ENCODE measurements at regions not wholly inside any gene's neighbourhood (a gene's known extent, or its start where the extent isn't known, plus 50 kb on each side); places are given as distances from the start of the nearest gene placed in this dataset.
"Not testable (repeated sequence)": the region's sequence is repeated elsewhere in the genome, so short reads cannot be mapped to it uniquely, and the experiment has no call there.

- no peak for DNase-seq
These were observed 56.3 kb upstream of the PRDM9 start for GRCh38 chr5:23451156-23451555.

GRCh38 chr5:23450187-23450586, 57.2 kb upstream of the PRDM9 start:
- DNase-seq = no peak

GRCh38 chr5:23448627-23449026, 58.8 kb upstream of the PRDM9 start:
- no peak for DNase-seq

GRCh38 chr5:23446424-23446823, 61.0 kb upstream of the PRDM9 start:
- DNase-seq = no peak

- no peak for DNase-seq
These were observed 61.8 kb upstream of the PRDM9 start for GRCh38 chr5:23445573-23445972.

GRCh38 chr5:23440703-23441102, 66.7 kb upstream of the PRDM9 start:
- no peak for DNase-seq

- DNase-seq = no peak
These were observed 70.4 kb upstream of the PRDM9 start for GRCh38 chr5:23437011-23437410.

- no peak for DNase-seq
These were observed 73.7 kb upstream of the PRDM9 start for GRCh38 chr5:23433534-23434315.

GRCh38 chr5:23428705-23429104, 78.7 kb upstream of the PRDM9 start:
- DNase-seq = no peak

- DNase-seq = not testable (repeated sequence)
These were observed 87.2 kb upstream of the PRDM9 start for GRCh38 chr5:23420214-23420613.

- no peak for DNase-seq
These were observed 88.3 kb upstream of the PRDM9 start for GRCh38 chr5:23419115-23419514.

GRCh38 chr5:23412515-23412914, 94.9 kb upstream of the PRDM9 start:
- DNase-seq = no peak

- no peak for DNase-seq
These were observed 95.4 kb upstream of the PRDM9 start for GRCh38 chr5:23411994-23412393.

GRCh38 chr5:23411200-23411599, 96.2 kb upstream of the PRDM9 start:
- DNase-seq = no peak

GRCh38 chr5:23410775-23411174, 96.6 kb upstream of the PRDM9 start:
- DNase-seq = not testable (repeated sequence)

GRCh38 chr5:23405316-23406068, 101.9 kb upstream of the PRDM9 start:
- DNase-seq = no peak

GRCh38 chr5:23402585-23402984, 104.8 kb upstream of the PRDM9 start:
- DNase-seq = no peak

- DNase-seq = no peak
These were observed 106.5 kb upstream of the PRDM9 start for GRCh38 chr5:23400951-23401350.

- no peak for DNase-seq
These were observed 111.1 kb upstream of the PRDM9 start for GRCh38 chr5:23396346-23396745.

GRCh38 chr5:23389291-23390101, 117.9 kb upstream of the PRDM9 start:
- no peak for DNase-seq

GRCh38 chr5:23385036-23385435, 122.4 kb upstream of the PRDM9 start:
- DNase-seq = no peak

- no peak for DNase-seq
These were observed 135.2 kb upstream of the PRDM9 start for GRCh38 chr5:23372177-23372576.

GRCh38 chr5:23368393-23368792, 139.0 kb upstream of the PRDM9 start:
- DNase-seq = no peak

GRCh38 chr5:23367874-23368273, 139.5 kb upstream of the PRDM9 start:
- no peak for DNase-seq

All from RPMI8226 (cell line).